Cardiac muscle cell (in vitro differentiated cells and primary cell): ENCODE measurements at regions not wholly inside any gene's neighbourhood (a gene's known extent, or its start where the extent isn't known, plus 50 kb on each side); places are given as distances from the start of the nearest gene placed in this dataset.
"Not testable (repeated sequence)": the region's sequence is repeated elsewhere in the genome, so short reads cannot be mapped to it uniquely, and the experiment has no call there.

Experiments used
- DNase-seq, 2 donors: peaks; one replicate each; pipeline versions ENCODE4 v3.0.0 to v3.0.0-alpha.2; 2010 to 2017; ENCODE audit warnings: low read depth in 1 of 2, low spot score in 1 of 2
- H3K27ac ChIP-seq: fragments of 200-600 bp; sonication (generic); 2 replicates; pipeline ENCODE4 v1.5.1; 2016
- H3K27me3 ChIP-seq: fragments of 200-600 bp; sonication (generic); 2 replicates; pipeline ENCODE4 v1.6.0; 2016; ENCODE audit warnings: control low read depth
- H3K36me3 ChIP-seq: fragments of 200-600 bp; sonication (generic); 2 replicates; pipeline ENCODE4 v1.5.1; 2016; ENCODE audit warnings: control low read depth
- H3K4me1 ChIP-seq: fragments of 200-600 bp; sonication (generic); 2 replicates; pipeline ENCODE4 v1.8.1; 2017; ENCODE audit warnings: low read depth, mild to moderate bottlenecking, mixed run types
- H3K4me3 ChIP-seq: fragments of 200-600 bp; sonication (generic); 2 replicates; pipeline ENCODE4 v1.5.1; 2016; ENCODE audit warnings: mild to moderate bottlenecking
- H3K9me3 ChIP-seq: fragments of 200-600 bp; sonication (generic); 2 replicates; pipeline ENCODE4 v1.5.1; 2017; ENCODE audit warnings: low read depth, mild to moderate bottlenecking, control low read depth
- CTCF ChIP-seq: IDR thresholded peaks from 2 replicates; pipeline ENCODE4 v1.5.1; 2012; ENCODE audit warnings: low read depth, mild to moderate bottlenecking, low read length

DNA sequence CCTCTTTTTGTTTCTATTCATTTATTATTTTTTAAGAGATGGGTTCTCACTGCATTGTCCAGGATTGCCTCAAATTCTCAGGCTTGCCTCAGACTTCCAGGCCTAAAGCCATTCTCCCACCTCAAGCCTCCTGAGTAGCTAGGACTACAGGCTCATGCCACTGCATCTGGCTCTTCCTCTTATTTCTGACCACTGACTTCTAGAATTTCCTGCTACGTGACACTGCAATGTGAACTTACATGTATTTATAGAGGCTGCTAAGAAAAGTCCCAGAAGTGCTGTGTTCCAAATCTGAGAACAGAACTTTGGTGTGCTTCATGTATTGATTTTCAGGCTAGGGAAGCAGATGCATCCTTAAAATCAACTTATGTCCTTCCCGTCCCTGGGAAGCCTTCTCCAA is 407.4 kb downstream of the RSL24D1 start:
- H3K4me1 ChIP-seq = no peaks in the 10 kb centered on the region
- no peaks in the 10 kb centered on the region for H3K36me3 ChIP-seq
- H3K27ac ChIP-seq = no peak overlapping the region
- DNase-seq = no peak
- H3K27me3 ChIP-seq = no peaks in the 10 kb centered on the region
- TF ChIP-seq CTCF = no peak
- no peak overlapping the region for H3K4me3 ChIP-seq
- H3K9me3 ChIP-seq = no peaks in the 10 kb centered on the region

GRCh38 chr15:54781220-54781619 is 415.5 kb downstream of the RSL24D1 start:
- H3K27me3 ChIP-seq, H3K4me1 ChIP-seq: not testable (repeated sequence)

DNA sequence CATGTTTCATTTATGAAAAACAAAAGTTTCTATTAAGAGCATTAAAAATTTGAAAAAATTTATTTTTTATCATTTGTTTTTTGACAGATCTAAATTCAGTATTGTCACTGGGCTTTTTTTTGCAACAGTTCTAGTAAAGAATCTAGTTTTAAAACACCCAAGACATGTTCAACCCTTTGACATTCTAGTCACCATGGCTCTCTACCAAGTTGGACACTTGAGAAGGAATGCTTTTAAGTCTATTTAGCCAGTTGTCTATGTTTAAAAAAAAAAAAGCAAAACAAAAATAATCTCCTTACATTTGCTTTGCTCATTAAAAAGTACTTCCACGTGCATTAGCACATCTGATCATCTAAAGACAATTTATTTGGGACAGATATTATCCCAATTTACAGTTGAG is 417.5 kb downstream of the RSL24D1 start:
- TF ChIP-seq CTCF = no peak
- H3K4me1 ChIP-seq = no peaks in the 10 kb centered on the region
- no peaks in the 10 kb centered on the region for H3K27me3 ChIP-seq
- H3K9me3 ChIP-seq = no peaks in the 10 kb centered on the region
- no peak for DNase-seq
- no peaks in the 10 kb centered on the region for H3K36me3 ChIP-seq
- H3K27ac ChIP-seq = no peak overlapping the region
- H3K4me3 ChIP-seq = no peak overlapping the region

More at GRCh38 chr15:54781220-54781619, 415.5 kb downstream of the RSL24D1 start:
- not testable (repeated sequence) for H3K36me3 ChIP-seq, H3K9me3 ChIP-seq, H3K27ac ChIP-seq, DNase-seq, H3K4me3 ChIP-seq

- TF ChIP-seq CTCF = no peak
- Histone ChIP-seq H3K27ac (no peak overlapping the region), H3K4me1 (no peaks in the 10 kb centered on the region), H3K4me3 (no peak overlapping the region), H3K9me3 (no peaks in the 10 kb centered on the region), H3K36me3 (no peaks in the 10 kb centered on the region), H3K27me3 (no peaks in the 10 kb centered on the region)
- no peak for DNase-seq
Measured at GRCh38 chr15:54776410-54776809, 420.3 kb downstream of the RSL24D1 start.

DNA sequence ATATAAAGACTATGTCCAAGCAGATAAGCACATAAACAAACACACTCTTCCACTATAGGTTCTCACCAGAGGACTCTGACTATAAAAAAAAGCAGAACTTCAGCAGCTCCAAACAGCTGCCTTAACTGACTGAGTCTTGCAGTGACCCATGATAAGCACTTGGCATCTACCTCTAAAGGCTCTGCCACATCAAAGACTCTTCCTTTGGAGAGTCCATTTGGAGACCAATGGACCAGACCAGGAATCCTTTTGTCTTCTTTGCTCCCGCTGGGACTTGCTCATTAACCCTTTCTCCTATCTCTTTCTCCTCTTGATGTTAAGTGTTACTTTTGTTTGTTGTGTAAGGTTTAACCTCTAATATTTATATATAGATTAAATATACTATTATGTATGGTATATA is 424.1 kb downstream of the RSL24D1 start:
- Histone ChIP-seq H3K9me3 (no peaks in the 10 kb centered on the region), H3K36me3 (no peaks in the 10 kb centered on the region), H3K27me3 (no peaks in the 10 kb centered on the region), H3K4me1 (no peaks in the 10 kb centered on the region), H3K27ac (no peak overlapping the region), H3K4me3 (no peak overlapping the region)
- TF ChIP-seq CTCF = no peak
- no peak for DNase-seq

DNA sequence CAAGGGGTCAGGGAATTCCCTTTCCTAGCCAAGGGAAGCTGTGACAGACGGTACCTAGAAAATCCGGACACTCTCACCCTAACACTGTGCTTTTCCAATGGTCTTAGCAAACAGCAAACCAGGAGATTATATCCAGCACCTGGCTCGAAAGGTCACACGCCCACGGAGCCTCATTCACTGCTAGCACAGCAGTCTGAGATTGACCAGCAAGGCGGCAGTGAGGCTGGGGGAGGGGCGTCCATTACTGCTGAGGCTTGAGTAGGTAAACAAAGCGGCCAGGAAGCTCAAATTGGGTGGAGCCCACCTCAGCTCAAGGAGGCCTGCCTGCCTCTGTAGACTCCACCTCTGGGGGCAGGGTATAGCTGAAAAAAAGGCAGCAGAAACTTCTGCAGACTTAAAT is 447.3 kb downstream of the RSL24D1 start:
- H3K9me3 ChIP-seq, H3K36me3 ChIP-seq, H3K4me1 ChIP-seq, H3K27ac ChIP-seq, DNase-seq, H3K4me3 ChIP-seq, H3K27me3 ChIP-seq: not testable (repeated sequence)

DNA sequence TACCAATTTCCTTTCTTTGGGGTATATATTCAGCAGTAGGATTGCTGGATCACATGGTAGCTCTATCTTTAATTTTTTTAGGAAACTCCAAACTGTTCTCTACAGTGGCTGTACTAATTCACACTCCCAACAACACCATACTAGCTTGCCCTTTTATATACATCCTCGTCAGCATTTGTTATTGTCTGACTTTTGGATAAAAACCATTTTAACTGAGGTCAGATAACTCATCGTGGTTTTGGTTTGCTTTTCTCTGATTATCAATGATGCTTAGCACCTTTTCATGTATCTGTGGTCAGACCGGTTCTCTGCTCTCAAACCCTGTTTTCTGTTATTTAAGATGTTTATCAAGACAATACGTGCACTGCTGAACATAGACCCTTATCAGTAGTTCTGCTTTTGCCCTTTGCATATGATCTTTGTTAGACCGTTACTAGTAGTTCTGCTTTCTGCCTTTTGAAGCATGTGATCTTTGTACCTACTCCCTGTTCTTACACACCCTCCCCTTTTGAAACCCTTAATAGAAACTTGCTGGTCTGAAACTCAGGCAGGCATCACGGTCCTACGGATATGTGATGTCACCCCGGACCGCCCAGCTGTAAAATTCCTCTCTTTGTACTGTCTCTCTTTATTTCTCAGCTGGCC is 474.3 kb downstream of the RSL24D1 start:
- H3K27ac ChIP-seq = no peak overlapping the region
- H3K4me1 ChIP-seq = no peaks in the 10 kb centered on the region
- no peaks in the 10 kb centered on the region for H3K36me3 ChIP-seq
- H3K4me3 ChIP-seq = no peak overlapping the region
- no peak for DNase-seq
- no peak for TF ChIP-seq CTCF
- no peaks in the 10 kb centered on the region for H3K27me3 ChIP-seq
- H3K9me3 ChIP-seq = no peaks in the 10 kb centered on the region
